ENCODE measurements at regions not wholly inside any gene's neighbourhood (a gene's known extent, or its start where the extent isn't known, plus 50 kb on each side); places are given as distances from the start of the nearest gene placed in this dataset.

DNA sequence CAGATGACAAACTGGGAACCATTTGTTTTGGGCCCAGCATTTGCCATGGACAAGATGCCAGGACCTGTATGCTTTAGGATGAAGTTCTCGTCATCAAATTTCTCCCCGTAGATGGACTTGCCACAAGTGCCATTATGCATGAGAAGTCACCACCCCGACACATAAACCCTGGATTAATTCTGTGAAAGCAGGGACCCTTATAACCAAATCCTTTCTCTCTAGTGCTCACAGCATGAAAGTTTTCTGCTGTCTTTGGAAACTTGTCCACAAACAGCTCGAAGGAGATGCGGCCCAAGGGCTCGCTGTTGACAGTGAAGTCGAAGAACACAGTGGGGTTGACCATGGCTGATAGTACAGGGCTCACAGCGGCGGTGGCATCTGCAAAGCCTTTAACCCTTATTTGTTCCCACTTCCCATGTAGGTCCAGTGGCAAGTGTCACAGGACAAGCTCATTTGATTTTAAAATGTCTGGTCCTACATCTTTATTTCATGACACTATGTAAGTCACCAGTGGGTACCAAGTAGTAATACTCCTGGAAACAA lies 75.2 kb upstream of the MIR17HG start:
- no peaks in the 10 kb centered on the region for H3K9me3 ChIP-seq (ENCODE audit: control insufficient read depth, low read length)
- no peak overlapping the region for H2AFZ ChIP-seq
- no peak overlapping the region for H3K27ac ChIP-seq
- no peak overlapping the region for H3K4me3 ChIP-seq (ENCODE audit: low read depth, low read length)
- H3K4me2 ChIP-seq (ENCODE audit: low read length): no peak overlapping the region
- no peaks in the 10 kb centered on the region for H3K4me1 ChIP-seq
- H3K36me3 ChIP-seq (ENCODE audit: control insufficient read depth, insufficient read depth, low read length): no peaks in the 10 kb centered on the region
- no peak for TF ChIP-seq CTCF (IDR thresholded peaks at IDR 0.05)
- no peaks in the 10 kb centered on the region for H3K79me2 ChIP-seq
- H3K9ac ChIP-seq: no peak overlapping the region
- H3K27me3 ChIP-seq (ENCODE audit: control insufficient read depth, insufficient read depth, low read length): no peaks in the 10 kb centered on the region

DNA sequence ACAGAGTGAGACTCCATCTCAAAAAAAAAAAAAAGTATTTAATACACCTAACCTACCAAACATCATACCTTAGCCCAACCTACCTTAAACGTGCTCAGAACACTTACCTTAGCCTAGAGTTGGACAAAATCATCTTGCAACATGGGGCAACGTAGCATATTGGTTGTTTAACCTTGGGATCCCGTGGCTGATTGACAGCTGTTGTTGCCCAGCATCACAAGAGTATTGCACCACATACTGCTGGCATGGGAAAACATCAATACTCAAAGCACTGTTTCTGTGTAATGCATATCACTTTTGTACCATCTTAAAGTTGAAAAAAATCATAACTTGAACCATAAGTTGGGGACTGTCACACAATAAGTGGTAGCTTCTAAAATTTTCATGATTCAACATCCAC lies 73.8 kb upstream of the MIR17HG start:
- Histone ChIP-seq H3K4me3 (ENCODE audit: low read depth, low read length) (no peak overlapping the region), H3K9me3 (ENCODE audit: control insufficient read depth, low read length) (no peaks in the 10 kb centered on the region), H3K36me3 (ENCODE audit: control insufficient read depth, insufficient read depth, low read length) (no peaks in the 10 kb centered on the region), H3K4me2 (ENCODE audit: low read length) (no peak overlapping the region), H3K9ac (no peak overlapping the region), H3K4me1 (no peaks in the 10 kb centered on the region), H3K79me2 (no peaks in the 10 kb centered on the region), H3K27me3 (ENCODE audit: control insufficient read depth, insufficient read depth, low read length) (no peaks in the 10 kb centered on the region), H3K27ac (no peak overlapping the region), H2AFZ (no peak overlapping the region)
- no peak for TF ChIP-seq CTCF (IDR thresholded peaks at IDR 0.05)

DNA sequence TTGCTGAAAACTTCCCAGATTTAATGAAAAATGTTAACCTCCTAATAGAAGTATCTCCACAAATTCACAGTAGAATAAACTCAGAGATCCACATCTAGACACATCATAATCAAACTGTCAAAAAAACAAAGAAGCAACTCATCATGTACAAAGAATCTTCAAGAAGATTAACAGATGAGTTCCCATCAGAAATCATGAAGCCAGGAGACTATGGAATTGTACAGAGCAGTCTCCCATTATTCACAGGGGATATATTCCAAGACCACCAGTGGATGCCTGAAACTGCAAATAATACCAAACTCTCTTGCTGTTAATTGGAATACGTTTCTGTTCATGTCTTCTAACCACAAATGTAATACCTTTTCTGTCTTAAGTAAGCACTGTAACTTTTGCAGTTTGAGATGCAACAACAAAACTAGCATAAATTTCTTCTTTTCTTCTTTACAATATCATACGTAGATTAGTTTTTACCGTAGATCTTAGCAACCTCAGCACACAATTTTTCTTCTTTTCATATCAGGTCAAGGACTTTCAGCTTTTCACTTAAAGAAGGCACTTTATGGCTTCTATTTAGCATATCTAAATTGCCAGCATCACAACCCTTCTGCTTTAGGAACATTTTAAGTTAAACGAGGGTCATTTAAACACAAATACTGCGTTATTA lies 70.3 kb upstream of the MIR17HG start:
- H3K79me2 ChIP-seq: no peaks in the 10 kb centered on the region
- H3K4me2 ChIP-seq (ENCODE audit: low read length): no peak overlapping the region
- no peaks in the 10 kb centered on the region for H3K9me3 ChIP-seq (ENCODE audit: control insufficient read depth, low read length)
- no peak for TF ChIP-seq CTCF (IDR thresholded peaks at IDR 0.05)
- H3K36me3 ChIP-seq (ENCODE audit: control insufficient read depth, insufficient read depth, low read length): no peaks in the 10 kb centered on the region
- H2AFZ ChIP-seq: no peak overlapping the region
- no peaks in the 10 kb centered on the region for H3K4me1 ChIP-seq
- no peak overlapping the region for H3K4me3 ChIP-seq (ENCODE audit: low read depth, low read length)
- H3K27ac ChIP-seq: no peak overlapping the region
- no peak overlapping the region for H3K9ac ChIP-seq
- no peaks in the 10 kb centered on the region for H3K27me3 ChIP-seq (ENCODE audit: control insufficient read depth, insufficient read depth, low read length)

DNA sequence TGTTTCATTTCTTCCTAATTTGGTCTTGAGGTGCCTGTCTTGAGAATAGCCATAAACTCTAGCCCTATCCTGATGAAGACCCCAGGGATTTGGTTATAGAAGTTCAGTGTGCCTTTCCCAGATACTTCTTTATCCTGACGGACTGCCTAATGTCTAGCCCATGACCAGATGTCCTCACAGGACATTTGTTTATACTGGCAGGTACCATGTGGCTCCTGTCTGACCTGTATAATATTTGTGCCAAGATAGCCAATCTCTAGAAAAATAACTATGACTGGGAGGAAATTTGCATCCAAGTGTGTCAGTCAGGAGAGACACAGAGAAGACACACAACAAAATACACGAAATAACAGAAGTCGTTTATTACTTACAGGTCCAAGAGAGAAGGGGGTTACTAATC lies 69.2 kb upstream of the MIR17HG start:
- no peak overlapping the region for H2AFZ ChIP-seq
- no peak overlapping the region for H3K4me2 ChIP-seq (ENCODE audit: low read length)
- H3K4me3 ChIP-seq (ENCODE audit: low read depth, low read length): no peak overlapping the region
- H3K27ac ChIP-seq: no peak overlapping the region
- H3K79me2 ChIP-seq: no peaks in the 10 kb centered on the region
- no peaks in the 10 kb centered on the region for H3K27me3 ChIP-seq (ENCODE audit: control insufficient read depth, insufficient read depth, low read length)
- H3K9me3 ChIP-seq (ENCODE audit: control insufficient read depth, low read length): no peaks in the 10 kb centered on the region
- H3K9ac ChIP-seq: no peak overlapping the region
- no peaks in the 10 kb centered on the region for H3K4me1 ChIP-seq
- no peak for TF ChIP-seq CTCF (IDR thresholded peaks at IDR 0.05)
- H3K36me3 ChIP-seq (ENCODE audit: control insufficient read depth, insufficient read depth, low read length): no peaks in the 10 kb centered on the region

DNA sequence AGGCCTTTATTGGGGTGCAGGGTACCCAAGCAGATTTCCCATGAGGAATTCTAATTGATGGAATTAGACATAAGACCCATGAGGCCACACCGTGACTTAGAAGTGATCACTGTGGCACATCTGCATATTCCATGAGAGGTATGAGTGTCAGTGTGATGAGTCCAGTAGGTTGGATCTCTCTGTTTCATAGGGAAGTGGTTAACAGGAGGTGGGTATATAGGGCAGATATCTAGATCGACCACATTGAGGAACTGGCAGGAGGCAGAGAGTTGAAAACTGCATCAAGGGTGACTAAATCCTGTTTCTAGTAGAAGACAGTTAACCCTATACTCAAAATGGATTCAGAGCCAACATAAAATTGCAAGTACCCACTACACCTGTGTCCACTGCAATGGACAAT lies 68.6 kb upstream of the MIR17HG start:
- Histone ChIP-seq H3K4me3 (ENCODE audit: low read depth, low read length) (no peak overlapping the region), H3K27ac (no peak overlapping the region), H3K4me2 (ENCODE audit: low read length) (no peak overlapping the region), H3K9me3 (ENCODE audit: control insufficient read depth, low read length) (no peaks in the 10 kb centered on the region), H3K4me1 (no peaks in the 10 kb centered on the region), H3K9ac (no peak overlapping the region), H3K79me2 (no peaks in the 10 kb centered on the region), H3K27me3 (ENCODE audit: control insufficient read depth, insufficient read depth, low read length) (no peaks in the 10 kb centered on the region), H2AFZ (no peak overlapping the region), H3K36me3 (ENCODE audit: control insufficient read depth, insufficient read depth, low read length) (no peaks in the 10 kb centered on the region)
- TF ChIP-seq CTCF (IDR thresholded peaks at IDR 0.05): no peak

Measured in parathyroid adenoma (tissue), 2 donors.